Kidney epithelial cell (primary cell): ENCODE measurements at regions not wholly inside any gene's neighbourhood (a gene's known extent, or its start where the extent isn't known, plus 50 kb on each side); places are given as distances from the start of the nearest gene placed in this dataset.

Experiments
- DNase-seq: peaks from one replicate; pipeline ENCODE4 v3.0.0-alpha.2; 2010; ENCODE audit warnings: low read depth
- H3K27me3 ChIP-seq: 2 replicates; pipeline ENCODE4 v1.6.0; 2011; ENCODE audit warnings: low read length; ENCODE audit not compliant: control insufficient read depth, insufficient read depth
- H3K36me3 ChIP-seq: 2 replicates; pipeline ENCODE4 v1.5.1; 2011; ENCODE audit warnings: low read length; ENCODE audit not compliant: control insufficient read depth, insufficient read depth
- H3K4me3 ChIP-seq: 2 replicates; pipeline ENCODE4 v1.5.1; 2011; ENCODE audit warnings: low read depth, mild to moderate bottlenecking, control low read depth, low read length
- CTCF ChIP-seq: IDR thresholded peaks from 2 replicates; pipeline ENCODE4 v1.5.1; 2011; ENCODE audit warnings: mild to moderate bottlenecking, moderate library complexity, low read length, control low read depth, inconsistent platforms; ENCODE audit not compliant: insufficient read depth, poor library complexity, severe bottlenecking

GRCh38 chr7:35519971-35520809, 174.7 kb downstream of the HERPUD2 start:
- Histone ChIP-seq H3K36me3 (no peaks in the 10 kb centered on the region), H3K27me3 (no peaks in the 10 kb centered on the region), H3K4me3 (no peak overlapping the region)
- DNase-seq, result peak; percentile 10
- peak; percentile 90 for TF ChIP-seq CTCF

GRCh38 chr7:35518767-35519166, 176.2 kb downstream of the HERPUD2 start:
- Histone ChIP-seq H3K36me3 (no peaks in the 10 kb centered on the region), H3K4me3 (no peak overlapping the region), H3K27me3 (no peaks in the 10 kb centered on the region)
- DNase-seq, result no peak
- TF ChIP-seq CTCF, result no peak

- no peak for TF ChIP-seq CTCF
- Histone ChIP-seq H3K4me3 (no peak overlapping the region), H3K36me3 (no peaks in the 10 kb centered on the region), H3K27me3 (no peaks in the 10 kb centered on the region)
- no peak for DNase-seq
Measured at GRCh38 chr7:35516498-35516897, 178.4 kb downstream of the HERPUD2 start.

GRCh38 chr7:35513828-35514227, 181.1 kb downstream of the HERPUD2 start:
- H3K36me3 ChIP-seq, result no peaks in the 10 kb centered on the region
- DNase-seq, result no peak
- no peaks in the 10 kb centered on the region for H3K27me3 ChIP-seq
- TF ChIP-seq CTCF, result no peak
- no peak overlapping the region for H3K4me3 ChIP-seq

- no peak overlapping the region for H3K4me3 ChIP-seq
- TF ChIP-seq CTCF, result no peak
- no peaks in the 10 kb centered on the region for H3K36me3 ChIP-seq
- H3K27me3 ChIP-seq, result no peaks in the 10 kb centered on the region
- no peak for DNase-seq
Measured at GRCh38 chr7:35513195-35513594, 181.7 kb downstream of the HERPUD2 start.

GRCh38 chr7:35512716-35513115, 182.2 kb downstream of the HERPUD2 start:
- Histone ChIP-seq H3K36me3 (no peaks in the 10 kb centered on the region), H3K4me3 (no peak overlapping the region), H3K27me3 (no peaks in the 10 kb centered on the region)
- no peak for TF ChIP-seq CTCF
- no peak for DNase-seq
